Colonic mucosa (tissue), 4 donors: ENCODE measurements at regions not wholly inside any gene's neighbourhood (a gene's known extent, or its start where the extent isn't known, plus 50 kb on each side); places are given as distances from the start of the nearest gene placed in this dataset.
A peak's percentile ranks its signal among the peaks of the same experiment; 100 is the strongest.

Experiments used
- DNase-seq: peaks from one replicate; pipeline ENCODE4 v3.0.0-alpha.2; 2020
- H3K27ac ChIP-seq: fragments of 200-600 bp; one replicate; pipeline ENCODE4 v1.8.0; 2021
- H3K27me3 ChIP-seq: fragments of 200-600 bp; one replicate; pipeline ENCODE4 v1.8.0; 2021
- H3K36me3 ChIP-seq: fragments of 200-600 bp; one replicate; pipeline ENCODE4 v1.8.0; 2021
- H3K4me1 ChIP-seq: fragments of 200-600 bp; one replicate; pipeline ENCODE4 v1.8.0; 2021; ENCODE audit warnings: mild to moderate bottlenecking
- H3K4me3 ChIP-seq: fragments of 200-600 bp; one replicate; pipeline ENCODE4 v1.8.0; 2021
- H3K9ac ChIP-seq, 2 donors: one replicate each; pipeline ENCODE4 v1.7.0; 2013; ENCODE audit warnings: control low read depth in 2 of 2, low read depth in 2 of 2, low read length in 2 of 2
- H3K9me3 ChIP-seq: fragments of 200-600 bp; one replicate; pipeline ENCODE4 v1.8.0; 2021
- intact Hi-C: fragments of 100-400 bp; cut with DNase I; formaldehyde crosslinking; loops from one replicate; pipeline ENCODE4 v1.14.1; 2022
- TF ChIP-seq, protein P1 (sequence below): fragments of 200-600 bp; IDR thresholded peaks from one replicate; pipeline ENCODE4 v1.8.0; 2022; ENCODE audit warnings: antibody characterized with exemption, mild to moderate bottlenecking
- donor health status: healthy.
- donor health status: DM: no; HTN: no; CAD: no.
- donor health status: DM: no; HTN: no; CAD: no.

DNA sequence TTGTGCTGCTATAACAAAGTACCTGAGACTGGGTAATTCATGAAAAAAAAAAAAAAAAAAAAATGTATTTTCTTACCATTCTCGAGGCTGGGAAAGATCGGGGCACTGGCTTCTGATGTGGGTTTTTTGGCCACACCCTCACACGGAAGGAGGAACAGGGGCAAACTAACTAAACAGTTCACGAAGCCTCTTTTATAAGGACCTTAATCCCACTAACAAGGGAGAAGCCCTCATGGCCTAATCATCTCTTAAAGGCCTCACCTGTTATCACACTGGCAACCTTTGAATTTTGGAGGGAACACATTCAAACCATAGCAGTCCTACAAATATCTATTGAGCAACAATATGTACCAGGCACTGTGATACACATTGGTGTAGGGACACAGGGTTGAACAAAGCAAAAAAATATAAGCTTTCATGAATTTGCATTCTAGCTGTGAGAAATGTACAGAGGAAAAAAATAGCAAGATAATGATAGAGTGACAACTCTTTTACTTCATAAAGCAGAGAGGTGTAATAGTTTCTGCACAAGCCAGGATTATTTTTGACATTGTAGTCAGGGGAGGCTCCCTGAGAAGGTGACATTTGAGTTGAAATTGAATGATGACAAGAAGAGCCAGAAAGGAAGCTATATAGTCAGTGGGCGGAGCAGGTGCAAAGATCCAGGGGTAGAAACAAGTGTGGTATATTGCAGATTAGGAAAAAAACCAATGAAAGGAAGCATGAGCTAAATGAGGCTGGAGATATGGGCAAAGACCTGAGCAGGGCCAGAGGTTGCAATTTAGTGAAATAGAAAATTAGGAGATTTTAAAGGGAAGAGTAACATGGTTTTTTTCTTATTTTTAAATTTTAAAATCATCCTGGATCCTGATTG is 68.1 kb upstream of the GRAMD2B start:
- Histone ChIP-seq H3K27me3 (no peaks in the 10 kb centered on the region), H3K27ac (peak overlapping the region; percentile 24), H3K4me3 (no peak overlapping the region), H3K36me3 (no peaks in the 10 kb centered on the region), H3K9ac (no peak overlapping the region), H3K4me1 (no peaks in the 10 kb centered on the region), H3K9me3 (no peaks in the 10 kb centered on the region)
- TF ChIP-seq, protein P1, sequence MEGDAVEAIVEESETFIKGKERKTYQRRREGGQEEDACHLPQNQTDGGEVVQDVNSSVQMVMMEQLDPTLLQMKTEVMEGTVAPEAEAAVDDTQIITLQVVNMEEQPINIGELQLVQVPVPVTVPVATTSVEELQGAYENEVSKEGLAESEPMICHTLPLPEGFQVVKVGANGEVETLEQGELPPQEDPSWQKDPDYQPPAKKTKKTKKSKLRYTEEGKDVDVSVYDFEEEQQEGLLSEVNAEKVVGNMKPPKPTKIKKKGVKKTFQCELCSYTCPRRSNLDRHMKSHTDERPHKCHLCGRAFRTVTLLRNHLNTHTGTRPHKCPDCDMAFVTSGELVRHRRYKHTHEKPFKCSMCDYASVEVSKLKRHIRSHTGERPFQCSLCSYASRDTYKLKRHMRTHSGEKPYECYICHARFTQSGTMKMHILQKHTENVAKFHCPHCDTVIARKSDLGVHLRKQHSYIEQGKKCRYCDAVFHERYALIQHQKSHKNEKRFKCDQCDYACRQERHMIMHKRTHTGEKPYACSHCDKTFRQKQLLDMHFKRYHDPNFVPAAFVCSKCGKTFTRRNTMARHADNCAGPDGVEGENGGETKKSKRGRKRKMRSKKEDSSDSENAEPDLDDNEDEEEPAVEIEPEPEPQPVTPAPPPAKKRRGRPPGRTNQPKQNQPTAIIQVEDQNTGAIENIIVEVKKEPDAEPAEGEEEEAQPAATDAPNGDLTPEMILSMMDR = no peak
- intact Hi-C loops = no loop called here
- no peak for DNase-seq

DNA sequence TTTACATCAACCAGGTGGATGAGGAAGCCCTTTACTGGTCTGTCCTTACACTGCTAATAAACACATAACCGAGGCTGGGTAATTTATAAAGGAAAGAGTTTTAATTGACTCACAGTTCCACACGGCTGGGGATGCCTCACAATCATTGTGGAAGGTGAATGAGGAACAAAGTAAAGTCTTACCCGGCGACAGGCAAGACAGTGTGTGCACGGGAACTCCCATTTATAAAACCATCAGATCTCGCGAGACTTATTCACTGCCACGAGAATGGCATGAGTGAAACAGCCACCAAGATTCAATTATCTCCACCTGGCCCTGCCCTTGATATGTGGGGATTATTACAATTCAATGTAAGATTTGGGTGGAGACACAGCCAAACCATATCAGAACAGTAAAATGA is 67.3 kb upstream of the GRAMD2B start:
- DNase-seq = no peak
- no peaks in the 10 kb centered on the region for H3K36me3 ChIP-seq
- H3K4me3 ChIP-seq = no peak overlapping the region
- intact Hi-C loops = no loop called here
- no peak overlapping the region for H3K27ac ChIP-seq
- no peaks in the 10 kb centered on the region for H3K4me1 ChIP-seq
- TF ChIP-seq, protein P1 = no peak
- no peak overlapping the region for H3K9ac ChIP-seq
- no peaks in the 10 kb centered on the region for H3K27me3 ChIP-seq
- H3K9me3 ChIP-seq = no peaks in the 10 kb centered on the region

DNA sequence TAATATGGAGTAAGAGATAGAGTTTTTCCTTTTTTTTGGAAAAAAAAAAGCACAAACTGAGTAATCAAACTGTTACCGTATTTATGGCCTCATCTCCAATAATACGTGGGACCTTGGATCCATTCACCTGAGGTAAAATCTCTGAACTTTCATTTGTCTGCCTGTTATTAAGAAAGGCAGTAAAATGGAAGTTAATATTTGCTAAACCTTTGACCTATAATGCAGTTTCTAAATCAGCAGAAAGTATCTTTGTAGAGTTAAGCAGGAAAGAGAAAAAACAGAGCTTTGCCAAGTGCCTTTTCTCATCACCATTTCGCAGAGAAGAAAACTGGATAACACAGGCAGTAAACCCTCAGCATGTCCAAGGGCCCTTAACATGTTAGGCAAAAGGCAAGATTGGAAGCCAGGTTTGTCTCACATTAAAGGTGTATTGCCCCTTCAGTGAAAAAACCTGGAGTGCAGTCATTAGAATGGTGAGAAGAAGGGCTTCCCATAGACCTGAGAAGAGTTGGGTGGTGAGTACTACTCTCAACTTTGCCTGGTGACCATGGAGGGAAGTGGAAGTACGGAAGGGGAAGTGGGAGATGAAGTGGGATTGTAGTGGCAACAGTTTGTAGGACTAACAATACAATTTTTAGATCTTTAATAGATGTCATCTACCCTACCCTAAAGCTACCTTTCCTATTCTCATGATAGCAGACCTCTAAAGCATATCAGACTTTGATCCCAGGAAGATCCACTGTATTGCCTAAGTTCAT is 65.4 kb upstream of the GRAMD2B start:
- Histone ChIP-seq H3K27me3 (no peaks in the 10 kb centered on the region), H3K27ac (no peak overlapping the region), H3K4me1 (no peaks in the 10 kb centered on the region), H3K36me3 (no peaks in the 10 kb centered on the region), H3K4me3 (no peak overlapping the region), H3K9ac (no peak overlapping the region), H3K9me3 (no peaks in the 10 kb centered on the region)
- no peak for DNase-seq
- intact Hi-C loops = no loop called here
- TF ChIP-seq, protein P1 = no peak

DNA sequence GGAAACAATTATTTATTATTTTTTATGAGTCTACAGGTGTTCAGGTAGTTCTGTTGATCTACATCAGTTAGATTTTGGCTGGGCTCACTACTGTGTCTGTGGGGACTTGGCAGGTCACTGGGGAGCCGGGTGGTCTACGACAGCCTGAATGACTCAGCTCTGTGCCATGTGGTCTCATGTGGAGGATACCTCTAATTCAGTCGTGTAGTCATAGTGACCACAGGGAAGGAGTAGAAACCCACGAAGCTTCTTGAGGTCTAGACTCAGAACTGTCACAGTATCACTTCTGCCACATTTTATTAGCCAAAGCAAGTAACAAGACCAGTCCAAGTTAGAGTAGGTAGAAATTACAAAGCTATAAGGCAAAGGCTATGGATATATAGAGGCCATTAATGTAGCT is 64.7 kb upstream of the GRAMD2B start:
- intact Hi-C loops = no loop called here
- Histone ChIP-seq H3K27ac (no peak overlapping the region), H3K9ac (no peak overlapping the region), H3K9me3 (no peaks in the 10 kb centered on the region), H3K27me3 (no peaks in the 10 kb centered on the region), H3K36me3 (no peaks in the 10 kb centered on the region), H3K4me3 (no peak overlapping the region), H3K4me1 (no peaks in the 10 kb centered on the region)
- no peak for DNase-seq
- TF ChIP-seq, protein P1 = no peak

DNA sequence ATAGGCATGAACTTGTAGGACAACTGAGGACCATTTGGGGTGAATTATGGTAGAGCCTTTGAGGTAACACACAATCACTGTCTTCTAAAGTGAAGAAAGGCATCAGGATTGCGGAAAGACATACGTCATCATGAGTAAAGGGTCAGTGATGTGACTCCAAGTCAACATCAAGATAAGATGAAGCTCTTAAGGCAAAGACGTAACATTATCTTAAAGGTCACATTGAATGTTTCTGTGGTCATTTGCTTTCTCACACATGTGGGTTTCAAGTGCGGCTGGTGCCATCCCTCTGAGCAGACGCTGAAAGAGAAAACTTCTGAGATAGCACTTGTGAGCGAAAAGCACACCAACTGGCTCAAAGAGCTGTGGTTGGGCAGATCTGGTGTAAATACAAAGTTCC is 63.3 kb upstream of the GRAMD2B start:
- no peaks in the 10 kb centered on the region for H3K4me1 ChIP-seq
- no peak overlapping the region for H3K9ac ChIP-seq
- TF ChIP-seq, protein P1 = no peak
- H3K4me3 ChIP-seq = no peak overlapping the region
- H3K36me3 ChIP-seq = no peaks in the 10 kb centered on the region
- H3K27ac ChIP-seq = no peak overlapping the region
- DNase-seq = no peak
- intact Hi-C loops = no loop called here
- H3K9me3 ChIP-seq = no peaks in the 10 kb centered on the region
- H3K27me3 ChIP-seq = no peaks in the 10 kb centered on the region
